ENCODE measurements at regions not wholly inside any gene's neighbourhood (a gene's known extent, or its start where the extent isn't known, plus 50 kb on each side); places are given as distances from the start of the nearest gene placed in this dataset.

DNA sequence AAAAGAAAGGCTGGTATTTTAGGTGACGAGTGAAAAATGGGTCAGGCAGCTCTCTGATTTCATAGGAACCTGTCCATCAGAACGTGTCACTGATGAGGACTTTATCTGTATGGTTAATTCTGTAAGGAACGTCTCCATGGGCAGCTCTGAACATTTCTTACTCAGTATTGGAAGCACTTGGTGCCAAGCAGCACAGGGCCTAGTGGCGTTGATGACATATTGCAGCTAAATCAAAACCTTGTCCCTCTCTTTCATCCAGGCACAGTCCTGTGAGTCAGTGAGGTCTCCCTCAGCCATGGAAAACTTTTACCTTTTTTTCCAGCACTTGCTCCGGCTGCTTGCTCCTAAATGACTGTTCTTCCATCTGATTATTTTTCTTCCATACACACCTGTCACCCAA lies 301.9 kb downstream of the DHX15 start:
- no peak for DNase-seq (ENCODE audit: low read depth)

DNA sequence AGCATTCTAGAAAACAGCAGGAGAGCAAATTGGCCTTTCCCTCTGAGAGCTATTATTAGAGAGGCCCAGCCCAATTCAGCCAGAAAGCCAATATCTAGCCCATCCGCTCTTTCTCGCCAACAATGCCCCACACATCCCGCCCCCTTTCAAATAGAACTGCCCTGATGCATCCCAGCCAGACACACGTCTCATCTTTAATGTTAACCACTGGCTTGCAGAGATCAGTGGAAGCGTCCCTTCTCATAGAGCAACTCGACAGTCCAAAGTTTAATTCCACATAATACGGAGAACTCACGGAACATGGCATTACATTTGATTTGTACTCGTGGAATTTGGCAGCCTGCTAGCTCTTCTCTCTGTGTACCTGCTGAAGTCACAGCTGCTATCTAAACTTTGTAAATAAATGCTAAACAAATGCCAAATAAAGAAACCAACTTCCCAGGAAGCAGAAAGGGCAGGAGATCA lies 304.4 kb downstream of the DHX15 start:
- no peak for DNase-seq (ENCODE audit: low read depth)

DNA sequence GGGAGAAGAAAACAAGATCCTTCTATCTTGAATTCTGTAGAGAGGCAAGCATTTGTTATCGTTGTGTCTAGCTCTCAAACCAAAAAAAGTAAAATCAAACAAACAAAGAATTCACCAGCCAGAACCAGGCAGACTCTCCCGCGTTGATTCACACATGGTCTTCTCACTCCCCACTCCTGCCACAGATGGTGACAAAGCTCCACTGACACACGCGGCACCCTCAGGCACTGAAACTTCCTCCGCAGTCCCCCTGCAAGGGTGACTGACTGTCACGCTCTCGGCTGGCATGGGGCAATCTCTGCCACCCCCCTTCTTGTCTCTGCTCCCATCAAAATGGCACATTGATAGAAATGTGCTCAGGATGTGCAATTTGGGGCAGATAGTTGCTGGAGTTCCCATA lies 304.9 kb downstream of the DHX15 start:
- no peak for DNase-seq (ENCODE audit: low read depth)

DNA sequence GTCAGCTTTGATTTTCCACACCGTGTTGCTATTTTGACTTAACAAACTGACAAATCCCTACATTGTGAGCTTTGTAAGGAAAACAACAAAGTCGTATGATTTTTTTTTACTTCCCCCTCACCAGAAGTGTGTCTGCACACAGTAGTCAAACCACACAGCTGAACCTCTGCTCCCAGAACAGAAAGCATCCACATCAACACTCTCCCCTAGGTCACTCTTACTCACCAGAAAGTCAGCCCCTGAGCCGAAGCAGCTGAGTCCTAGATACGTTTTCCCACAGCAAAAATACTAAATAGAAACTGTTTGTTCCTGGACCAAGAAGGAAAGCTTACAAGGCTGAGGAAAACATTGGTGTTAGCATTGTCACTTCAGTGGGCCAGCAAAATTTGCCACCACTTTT lies 305.7 kb downstream of the DHX15 start:
- DNase-seq (ENCODE audit: low read depth) = no peak

DNA sequence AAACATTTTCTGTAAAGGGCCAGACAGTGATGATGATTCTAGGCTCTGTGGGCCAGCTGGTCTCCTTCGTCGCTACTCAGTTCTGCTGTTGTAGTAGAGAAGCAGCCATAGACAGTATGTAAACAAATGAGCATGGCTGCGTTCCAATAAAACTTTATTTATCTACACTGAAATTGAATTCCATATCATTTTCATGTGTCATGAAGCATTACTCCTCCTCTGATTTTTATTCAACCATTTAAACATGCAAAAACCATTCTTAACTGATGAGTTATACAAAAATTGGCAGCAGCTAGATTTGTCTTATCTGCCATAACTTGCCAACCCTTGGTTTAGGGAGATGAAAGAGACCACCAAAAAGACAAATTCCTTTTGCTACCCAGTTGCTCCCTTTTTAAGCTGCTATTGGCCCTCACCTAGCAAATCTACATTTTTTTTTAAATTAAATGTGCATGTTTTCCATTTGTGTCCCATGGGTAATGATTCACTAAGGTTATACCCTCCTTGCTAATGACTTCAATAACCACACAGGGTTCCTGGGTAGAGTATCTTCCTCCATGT lies 309.9 kb downstream of the DHX15 start:
- DNase-seq (ENCODE audit: low read depth) = peak; percentile 53

DNA sequence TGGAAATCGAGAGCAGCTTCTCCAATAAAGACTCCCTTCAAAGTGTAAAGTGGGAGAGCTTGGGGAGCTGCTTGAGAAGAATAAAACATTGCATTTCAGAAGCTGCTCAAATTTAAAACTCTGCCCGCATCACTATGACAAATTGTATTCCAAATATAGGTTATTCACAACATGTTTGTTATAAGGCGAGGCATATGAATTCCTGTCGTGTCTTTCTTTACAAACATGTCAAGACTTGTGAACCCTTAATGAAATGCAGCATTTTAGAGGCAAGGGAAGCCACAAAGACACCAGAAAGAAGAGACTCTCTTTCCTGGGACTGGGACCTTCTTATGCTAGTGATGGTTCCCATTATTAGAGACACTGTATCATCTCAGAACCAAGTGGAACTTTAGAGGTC lies 311.2 kb downstream of the DHX15 start:
- DNase-seq (ENCODE audit: low read depth) = no peak

DNA sequence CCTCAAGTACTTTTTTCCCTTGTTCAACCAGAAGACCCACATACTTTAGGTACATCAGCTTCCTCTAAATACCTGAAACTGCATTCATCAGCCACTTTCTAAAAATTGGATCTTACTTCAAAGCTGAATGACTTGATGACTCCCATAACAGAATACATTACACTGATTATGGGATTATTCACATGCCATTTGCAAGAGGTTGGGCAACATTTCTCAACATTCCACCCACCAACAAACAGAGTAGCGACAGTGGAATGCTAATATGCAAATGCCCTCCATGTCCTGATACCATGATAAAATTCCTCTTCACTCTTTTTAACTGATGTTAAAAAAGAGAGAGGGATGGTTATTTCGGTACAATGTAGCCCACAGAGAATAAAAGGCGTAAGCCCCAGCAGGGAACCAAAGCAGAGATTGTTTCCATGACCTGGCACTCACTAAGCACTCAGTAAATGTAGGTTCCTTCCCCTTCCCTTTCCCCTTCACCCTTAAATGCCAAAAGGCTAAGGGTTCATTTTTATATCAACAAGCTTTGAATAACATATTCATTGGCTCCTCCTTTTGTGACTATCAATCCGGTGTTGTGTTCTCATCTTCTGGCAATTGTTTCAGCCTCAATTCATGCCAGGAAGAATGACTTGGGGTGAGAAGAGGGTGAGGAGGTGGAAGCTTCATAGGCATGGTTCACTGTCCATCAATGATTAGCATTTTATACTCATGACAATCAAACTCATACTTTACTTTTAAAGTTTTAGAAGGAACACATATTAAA lies 317.2 kb downstream of the DHX15 start:
- peak; percentile 20 for DNase-seq (ENCODE audit: low read depth)

DNA sequence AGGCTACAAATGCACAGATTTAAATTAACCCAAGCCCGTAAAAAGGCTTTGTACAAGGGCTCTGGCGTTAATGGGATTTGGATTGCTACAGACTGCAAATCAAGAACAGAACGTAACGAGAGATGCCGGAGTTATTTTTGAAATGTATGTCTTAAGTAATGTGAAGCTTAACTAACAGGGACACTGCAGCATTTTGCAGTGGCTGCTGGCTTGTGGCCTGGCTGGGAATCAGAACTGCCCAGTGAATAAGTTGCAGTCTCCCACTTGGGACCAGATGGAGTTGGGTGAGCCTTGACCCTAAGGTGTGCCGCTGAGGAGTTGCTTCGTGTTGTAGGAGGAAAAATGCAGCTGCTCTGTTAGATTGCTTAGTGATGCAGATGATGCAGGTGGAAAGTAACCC lies 318.4 kb downstream of the DHX15 start:
- DNase-seq (ENCODE audit: low read depth) = no peak

DNA sequence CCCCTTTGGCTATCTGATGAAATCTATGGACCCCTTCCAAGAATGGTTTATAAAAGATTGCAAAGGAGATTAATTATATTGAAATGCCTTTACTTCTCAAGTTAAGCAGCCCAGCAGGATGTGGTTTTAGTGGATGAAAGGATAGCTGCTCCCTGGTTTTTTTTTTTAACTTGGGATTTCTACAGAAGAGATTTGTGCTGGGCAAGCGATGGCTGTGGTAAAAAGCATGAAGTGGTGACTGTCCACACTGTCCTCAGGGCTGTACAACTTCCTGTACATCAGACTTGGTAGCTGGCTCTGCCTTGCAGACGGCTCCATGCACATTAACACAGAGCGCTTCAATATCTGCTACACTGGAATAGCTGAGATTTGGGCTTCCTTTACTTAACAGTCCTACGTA lies 321.7 kb downstream of the DHX15 start:
- DNase-seq (ENCODE audit: low read depth) = no peak

DNA sequence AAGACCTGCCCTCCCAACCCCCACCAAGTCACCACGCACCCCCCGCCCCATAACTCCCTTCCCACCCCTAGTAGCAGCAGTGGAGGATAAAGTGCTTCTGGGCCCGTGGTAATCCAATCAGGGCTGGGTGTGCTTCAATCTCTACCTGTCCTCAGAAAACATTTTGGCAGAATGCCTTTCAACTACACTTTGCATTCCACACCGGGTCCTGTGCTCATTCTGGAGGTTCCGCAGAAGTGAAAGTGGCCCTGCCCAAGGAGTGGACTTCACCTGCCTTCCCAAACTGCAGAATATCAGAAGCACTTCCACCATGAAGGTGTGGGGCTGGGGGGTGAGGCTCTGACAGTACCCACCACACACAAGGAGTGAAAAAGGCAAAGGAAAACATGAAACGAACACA lies 322.3 kb downstream of the DHX15 start:
- no peak for DNase-seq (ENCODE audit: low read depth)

DNA sequence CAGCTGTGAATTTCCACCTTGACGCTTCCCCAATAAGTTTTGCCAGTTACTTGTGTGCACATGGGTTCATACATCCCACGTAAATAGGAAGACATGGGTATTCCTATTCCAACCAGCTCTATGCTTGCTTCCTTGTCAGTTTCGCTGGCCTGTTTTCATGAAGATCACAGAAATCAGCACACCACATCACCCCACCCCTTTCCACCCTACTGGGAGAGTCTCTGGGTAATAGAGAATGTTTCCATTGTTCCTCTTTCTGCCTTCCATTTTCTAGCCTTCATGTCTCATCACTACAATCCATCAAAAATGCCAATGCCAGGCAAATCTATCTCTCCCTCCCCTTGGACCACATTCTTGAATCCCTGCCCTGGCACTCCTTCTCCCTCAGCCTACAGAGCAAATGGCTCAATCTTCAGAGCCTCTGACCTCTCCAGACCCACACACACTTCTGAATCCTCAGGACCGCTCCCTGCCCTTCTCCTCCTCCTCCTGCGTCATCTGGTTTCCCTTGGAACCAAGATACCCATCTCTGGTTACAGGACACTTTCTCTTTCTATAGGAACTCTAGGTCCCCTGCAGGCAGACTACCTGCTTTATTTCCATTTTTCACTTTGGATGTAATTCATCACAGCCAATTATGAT lies 323.3 kb downstream of the DHX15 start:
- DNase-seq (ENCODE audit: low read depth) = no peak

DNA sequence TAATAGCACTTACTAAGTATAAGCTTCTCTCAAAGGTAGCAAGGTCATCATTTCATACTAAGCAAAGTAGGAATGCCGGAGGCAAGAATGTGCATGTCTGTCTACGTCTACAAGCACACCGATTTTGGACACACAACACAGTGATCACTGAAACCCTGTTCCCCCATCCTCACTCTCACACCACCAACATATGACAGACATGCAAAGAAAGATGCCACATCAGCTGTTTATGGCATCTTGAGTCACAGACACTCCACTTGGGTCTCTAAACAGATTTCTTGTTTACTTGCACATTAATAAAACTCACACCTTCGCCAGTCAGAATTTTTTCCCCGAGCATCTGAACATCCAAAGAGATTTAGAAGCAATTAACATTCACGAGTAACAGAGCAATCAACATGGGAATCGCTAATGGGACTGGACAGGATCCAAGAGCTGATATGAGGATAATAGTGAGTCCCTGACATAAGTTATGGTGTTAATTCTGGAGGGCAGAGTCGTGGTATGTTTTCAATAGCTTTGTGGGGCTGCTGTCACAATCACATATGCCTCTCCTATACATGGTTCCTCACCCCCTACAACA lies 324.1 kb downstream of the DHX15 start:
- no peak for DNase-seq (ENCODE audit: low read depth)

DNA sequence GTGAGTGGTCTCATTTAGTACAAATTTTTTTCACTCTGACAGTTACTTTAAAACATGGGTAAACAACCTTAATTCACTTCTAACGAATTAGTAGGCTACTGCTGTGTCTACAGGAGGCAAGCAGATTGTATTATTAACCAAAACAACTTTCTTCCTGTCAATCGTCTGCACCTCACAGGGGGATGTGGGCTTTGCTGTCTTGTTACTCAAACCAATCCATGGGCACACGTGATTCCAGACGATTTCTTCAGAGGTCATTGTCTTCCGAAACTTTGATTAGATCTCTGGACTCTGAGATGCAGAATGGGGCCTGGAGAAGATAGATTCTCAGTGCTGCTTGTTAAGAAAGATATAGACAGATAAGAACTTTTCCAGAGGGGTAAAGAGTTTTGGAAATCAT lies 327.8 kb downstream of the DHX15 start:
- no peak for DNase-seq (ENCODE audit: low read depth)

DNA sequence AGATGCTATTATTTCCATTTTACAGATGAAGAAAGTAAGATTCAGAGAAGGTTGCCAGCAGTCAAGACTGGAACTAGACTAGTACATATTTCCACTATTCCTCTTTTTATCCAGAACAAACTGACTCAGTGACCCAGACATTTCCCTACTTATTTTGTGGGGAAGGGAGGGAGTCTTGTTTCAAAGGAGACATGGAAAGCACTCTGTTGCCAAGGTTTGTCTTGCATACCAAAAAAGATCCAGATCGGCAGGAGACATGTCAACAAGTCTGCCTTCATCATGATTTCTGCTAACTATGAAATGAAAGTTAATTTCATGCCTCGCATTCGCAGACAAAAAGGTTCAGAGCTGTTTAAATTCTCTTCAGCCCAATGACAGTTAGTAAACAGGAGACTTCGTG lies 328.3 kb downstream of the DHX15 start:
- no peak for DNase-seq (ENCODE audit: low read depth)

DNA sequence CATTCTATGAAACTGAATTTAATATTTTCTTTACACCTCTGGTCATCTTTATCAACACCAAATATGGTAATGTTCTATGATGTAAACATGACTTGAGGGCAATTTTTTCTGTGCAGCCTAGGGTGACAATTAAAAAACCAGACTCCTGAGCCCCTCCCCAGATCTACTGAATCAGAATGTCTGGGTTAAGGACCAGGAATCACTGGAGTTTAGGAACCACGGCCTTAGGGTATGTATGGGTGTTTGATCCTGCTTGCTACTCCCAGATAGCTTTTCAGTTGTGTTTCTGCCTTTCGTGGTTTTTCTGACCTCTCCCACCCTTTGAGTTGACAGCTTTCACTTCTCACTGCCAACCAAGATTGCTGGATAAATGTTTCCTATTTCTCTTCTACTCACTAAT lies 332.2 kb downstream of the DHX15 start:
- DNase-seq (ENCODE audit: low read depth) = no peak

DNA sequence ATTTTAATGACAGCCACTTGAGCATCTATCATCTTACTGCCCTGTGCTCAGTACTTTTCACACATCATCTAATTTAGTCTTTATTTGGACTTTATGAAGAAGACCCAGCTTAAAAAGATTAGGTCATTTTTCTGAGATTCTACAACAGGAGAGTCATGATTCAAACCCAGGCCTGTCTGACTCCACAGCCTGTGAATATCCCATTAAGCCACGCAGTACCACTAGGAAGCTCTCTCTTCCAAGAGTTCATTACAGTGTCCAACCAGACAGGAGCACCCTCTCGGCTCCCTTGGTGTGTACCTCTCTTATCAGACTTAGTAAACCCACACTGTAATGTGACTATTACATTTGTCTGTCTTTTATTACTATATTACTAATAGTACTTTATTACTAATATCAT lies 332.8 kb downstream of the DHX15 start:
- no peak for DNase-seq (ENCODE audit: low read depth)

DNA sequence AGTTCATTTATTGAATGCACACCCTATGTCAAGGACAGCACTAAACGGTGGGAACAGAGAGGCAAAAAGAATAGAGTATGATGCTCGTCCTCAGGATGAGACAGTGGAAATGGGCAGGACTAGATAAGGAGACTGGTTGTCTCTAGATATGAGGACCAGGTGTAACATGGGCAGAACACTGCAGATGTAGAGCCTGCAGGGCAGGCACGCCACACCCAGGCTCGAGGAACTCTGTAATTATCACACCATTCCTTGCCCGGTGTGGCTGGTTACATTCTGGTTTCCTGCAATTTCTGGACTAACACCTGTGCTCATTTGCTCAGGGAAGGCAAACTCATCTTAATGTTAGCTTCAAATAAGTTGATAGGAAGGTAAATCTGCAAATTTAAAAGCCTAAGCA lies 334.4 kb downstream of the DHX15 start:
- DNase-seq (ENCODE audit: low read depth) = no peak

DNA sequence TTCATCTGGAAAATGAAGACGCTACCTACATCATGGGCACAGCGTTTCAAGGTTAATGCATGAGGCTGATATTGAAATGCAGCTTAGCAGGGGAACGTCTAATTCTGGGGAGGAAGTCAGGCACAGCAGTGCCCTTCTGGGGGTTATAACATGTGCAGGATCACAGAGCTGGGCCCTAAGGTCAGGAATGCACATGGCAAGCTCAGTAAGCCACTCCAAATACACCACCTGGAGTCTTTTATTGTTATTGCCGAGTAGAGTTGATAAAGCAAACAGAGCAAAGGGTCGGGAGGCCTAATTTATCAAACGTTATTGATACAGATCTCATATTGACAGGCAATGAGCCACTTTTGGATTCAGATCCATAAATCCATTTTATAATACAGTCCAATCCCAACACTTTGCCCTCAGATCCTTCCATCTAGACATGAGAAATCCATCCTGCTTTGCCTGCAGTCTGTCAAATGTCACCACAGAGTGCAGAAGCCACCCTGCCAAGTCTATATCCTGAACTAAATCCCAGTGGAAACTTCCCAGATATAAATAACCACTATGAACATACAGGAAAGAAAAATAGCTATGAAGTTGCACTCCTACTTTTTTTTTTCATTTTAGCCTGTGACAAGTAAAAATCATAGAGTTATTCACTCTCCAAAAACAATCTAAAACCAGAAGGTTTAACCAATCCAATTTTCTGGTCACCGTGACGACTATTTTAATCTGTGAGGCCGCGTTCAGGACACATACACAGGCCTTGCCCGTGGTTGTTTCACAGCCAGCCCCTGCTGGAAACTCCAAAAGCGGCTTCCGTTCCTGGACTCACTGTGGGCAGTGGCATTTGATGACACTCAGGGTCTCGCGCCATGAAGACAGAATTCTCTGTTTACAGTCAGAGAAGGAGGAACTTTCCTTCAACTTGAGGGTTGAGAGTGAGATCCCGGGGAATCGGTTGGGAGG lies 335.4 kb downstream of the DHX15 start:
- DNase-seq (ENCODE audit: low read depth) = no peak

DNA sequence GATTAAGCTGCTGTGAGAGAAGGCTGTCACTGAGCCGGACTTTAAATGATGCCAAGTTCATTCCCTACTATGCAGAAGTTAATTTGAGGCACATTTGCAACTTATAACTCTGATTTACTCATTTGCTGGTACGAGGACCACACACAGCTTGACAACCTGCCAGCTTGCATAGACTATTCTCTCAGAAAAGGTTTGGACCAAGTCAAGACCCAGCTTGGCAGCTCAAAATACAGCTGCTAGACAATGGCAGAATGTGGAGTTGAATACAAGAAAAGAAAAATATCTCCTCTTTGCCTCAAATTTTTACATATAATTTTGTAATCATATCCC lies 338.9 kb downstream of the DHX15 start:
- no peak for DNase-seq (ENCODE audit: low read depth)

DNA sequence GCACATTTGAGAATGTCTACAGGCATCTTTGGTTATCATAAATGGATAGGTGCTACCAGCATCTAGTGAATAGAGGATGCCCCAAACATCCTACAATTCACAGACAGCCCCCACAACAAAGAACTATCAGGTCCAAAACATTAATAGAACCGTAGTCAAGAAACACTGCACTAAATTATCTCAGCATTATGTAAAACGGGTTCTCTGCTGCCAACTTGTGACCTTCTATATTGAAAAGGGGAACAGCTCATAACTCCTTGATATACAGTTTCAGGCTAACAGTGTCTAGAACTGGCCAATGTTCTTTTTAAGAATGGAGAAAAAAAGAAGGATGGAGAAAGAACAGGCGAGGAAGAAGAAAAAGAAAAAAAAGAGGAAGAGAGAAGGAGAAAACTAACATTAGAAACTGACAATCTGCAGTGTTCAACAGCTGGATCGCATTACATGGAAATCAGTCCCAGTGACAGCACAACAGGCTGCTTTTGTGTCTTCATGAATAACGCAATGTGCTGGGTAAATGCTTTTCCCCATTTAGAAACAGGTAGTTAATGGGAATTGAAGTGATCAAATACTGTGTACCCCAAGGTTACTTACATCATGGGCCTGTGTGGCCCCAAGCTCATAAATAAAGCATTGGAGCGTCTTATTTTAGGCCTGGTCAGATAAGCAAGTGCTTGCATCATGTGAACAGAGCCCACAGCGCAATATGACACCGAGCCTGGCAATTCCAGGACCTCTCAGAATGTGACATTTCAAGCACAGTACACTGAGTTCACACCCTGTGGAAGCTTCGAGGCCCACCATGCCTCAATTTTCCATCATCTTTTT lies 339.5 kb downstream of the DHX15 start:
- no peak for DNase-seq (ENCODE audit: low read depth)

DNA sequence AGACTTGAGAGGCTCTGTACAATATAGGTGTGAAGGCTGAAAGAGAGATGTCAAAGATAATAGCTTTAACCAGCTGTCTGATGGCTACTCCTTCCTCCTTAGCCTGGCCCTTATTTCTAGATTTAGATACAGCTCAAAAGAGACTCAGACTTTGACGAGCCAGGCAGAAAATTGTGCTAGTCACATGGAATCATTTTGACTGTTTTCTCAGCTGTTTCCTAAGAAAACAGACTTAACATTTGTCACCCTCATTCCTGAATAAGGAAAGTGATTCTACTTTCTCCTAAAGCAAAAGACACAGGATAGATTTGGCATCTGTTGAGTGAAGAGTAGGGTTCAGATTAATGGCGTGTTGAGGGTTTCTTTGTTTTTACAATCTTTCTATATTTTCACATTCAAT lies 340.7 kb downstream of the DHX15 start:
- no peak for DNase-seq (ENCODE audit: low read depth)

All from HS-5 (cell line).